Neural cell (in vitro differentiated cells): ENCODE measurements at regions not wholly inside any gene's neighbourhood (a gene's known extent, or its start where the extent isn't known, plus 50 kb on each side); places are given as distances from the start of the nearest gene placed in this dataset.
A peak's percentile ranks its signal among the peaks of the same experiment; 100 is the strongest.

ENCODE experiments used
- H2AFZ ChIP-seq: fragments of 200-600, 300-800 bp; sonication (generic), shearing (Covaris generic); 2 replicates; pipeline ENCODE4 v1.6.0; 2014; ENCODE audit warnings: low read depth, mild to moderate bottlenecking, antibody characterized with exemption, low read length, moderate library complexity
- H3F3A ChIP-seq: fragments of 200-600 bp; shearing (Covaris generic); 2 replicates; pipeline ENCODE4 v1.6.1; 2016; ENCODE audit warnings: mild to moderate bottlenecking, moderate library complexity, mixed read lengths, antibody characterized with exemption, low read length; ENCODE audit not compliant: insufficient read depth, poor library complexity, severe bottlenecking
- H3K27ac ChIP-seq: fragments of 200-600, 300-800 bp; sonication (generic), shearing (Covaris generic); 2 replicates; pipeline ENCODE4 v1.5.1; 2014; ENCODE audit warnings: mild to moderate bottlenecking, low read length, moderate library complexity
- H3K27me3 ChIP-seq: fragments of 300-800, 200-600 bp; sonication (generic), shearing (Covaris generic); 2 replicates; pipeline ENCODE4 v1.6.0; 2014; ENCODE audit warnings: mild to moderate bottlenecking, low read depth, low read length, moderate library complexity; ENCODE audit not compliant: insufficient read depth
- H3K36me3 ChIP-seq: fragments of 300-800, 200-600 bp; sonication (generic), shearing (Covaris generic); 2 replicates; pipeline ENCODE4 v1.5.1; 2014; ENCODE audit warnings: mild to moderate bottlenecking, antibody characterized with exemption, low read length, moderate library complexity; ENCODE audit not compliant: insufficient read depth
- H3K4me2 ChIP-seq: fragments of 300-800, 200-600 bp; sonication (generic), shearing (Covaris generic); 2 replicates; pipeline ENCODE4 v1.6.0; 2014; ENCODE audit warnings: mild to moderate bottlenecking, low read length
- H3K4me3 ChIP-seq: fragments of 300-800, 200-600 bp; sonication (generic), shearing (Covaris generic); 2 replicates; pipeline ENCODE4 v1.5.1; 2014; ENCODE audit warnings: mild to moderate bottlenecking, low read length, moderate library complexity
- H3K79me2 ChIP-seq: fragments of 200-600 bp; shearing (Covaris generic); replicated peaks from 2 replicates; pipeline ENCODE4 v1.6.0; 2014; ENCODE audit warnings: mild to moderate bottlenecking, low read length, moderate library complexity; ENCODE audit not compliant: insufficient read depth
- H3K9ac ChIP-seq: fragments of 300-800, 200-600 bp; sonication (generic), shearing (Covaris generic); 2 replicates; pipeline ENCODE4 v1.6.1; 2016; ENCODE audit warnings: mild to moderate bottlenecking, low read length, mixed read lengths
- H3K9me2 ChIP-seq: fragments of 200-600 bp; shearing (Covaris generic); 2 replicates; pipeline ENCODE4 v1.6.1; 2016; ENCODE audit warnings: mild to moderate bottlenecking, low read length, mixed read lengths; ENCODE audit not compliant: insufficient read depth
- H3K9me3 ChIP-seq: fragments of 200-600, 300-800 bp; sonication (generic), shearing (Covaris generic); 2 replicates; pipeline ENCODE4 v1.6.1; 2016; ENCODE audit warnings: mild to moderate bottlenecking, mixed run types, low read length, moderate library complexity, mixed read lengths
- H4K20me1 ChIP-seq: fragments of 200-600 bp; shearing (Covaris generic); 2 replicates; pipeline ENCODE4 v1.6.1; 2016; ENCODE audit warnings: mild to moderate bottlenecking, mixed run types; ENCODE audit not compliant: insufficient read depth
- EP300 ChIP-seq: fragments of 450-650 bp; conservative IDR thresholded peaks from 2 replicates; pipeline ENCODE4 v1.6.1; 2014; ENCODE audit warnings: antibody characterized with exemption, mild to moderate bottlenecking, moderate library complexity; ENCODE audit not compliant: poor library complexity, severe bottlenecking
- EZH2 ChIP-seq: fragments of 200-600, 300-800 bp; shearing (Covaris generic), sonication (generic); IDR thresholded peaks from 2 replicates; pipeline ENCODE4 v1.6.1; 2014; ENCODE audit warnings: antibody characterized with exemption, low read length, borderline replicate concordance, mild to moderate bottlenecking; ENCODE audit not compliant: insufficient read depth, poor library complexity, severe bottlenecking
- MXI1 ChIP-seq: fragments of 450-650 bp; conservative IDR thresholded peaks from 2 replicates; pipeline ENCODE4 v1.6.1; 2014; ENCODE audit warnings: antibody characterized with exemption, mild to moderate bottlenecking; ENCODE audit not compliant: poor library complexity, severe bottlenecking
- POLR2AphosphoS5 ChIP-seq: IDR thresholded peaks from 2 replicates; pipeline ENCODE4 v1.6.1; 2012
- RAD21 ChIP-seq: fragments of 450-650 bp; conservative IDR thresholded peaks from 2 replicates; pipeline ENCODE4 v1.6.1; 2014; ENCODE audit warnings: antibody characterized with exemption, mild to moderate bottlenecking, moderate library complexity
- SMC3 ChIP-seq: fragments of 450-650 bp; conservative IDR thresholded peaks from 2 replicates; pipeline ENCODE4 v1.6.1; 2014; ENCODE audit warnings: antibody characterized with exemption, mild to moderate bottlenecking, moderate library complexity; ENCODE audit not compliant: poor library complexity
- TAF1 ChIP-seq: IDR thresholded peaks from 2 replicates; pipeline ENCODE4 v1.6.1; 2012; ENCODE audit warnings: low read depth
- TF ChIP-seq, protein P1 (sequence below): IDR thresholded peaks from 2 replicates; pipeline ENCODE4 v1.6.1; 2012; ENCODE audit warnings: borderline replicate concordance
- TF ChIP-seq, protein P2 (sequence below): fragments of 450-650 bp; IDR thresholded peaks from 2 replicates; pipeline ENCODE4 v1.5.1; 2014; ENCODE audit warnings: antibody characterized with exemption, mild to moderate bottlenecking, moderate library complexity; ENCODE audit not compliant: poor library complexity, severe bottlenecking

DNA sequence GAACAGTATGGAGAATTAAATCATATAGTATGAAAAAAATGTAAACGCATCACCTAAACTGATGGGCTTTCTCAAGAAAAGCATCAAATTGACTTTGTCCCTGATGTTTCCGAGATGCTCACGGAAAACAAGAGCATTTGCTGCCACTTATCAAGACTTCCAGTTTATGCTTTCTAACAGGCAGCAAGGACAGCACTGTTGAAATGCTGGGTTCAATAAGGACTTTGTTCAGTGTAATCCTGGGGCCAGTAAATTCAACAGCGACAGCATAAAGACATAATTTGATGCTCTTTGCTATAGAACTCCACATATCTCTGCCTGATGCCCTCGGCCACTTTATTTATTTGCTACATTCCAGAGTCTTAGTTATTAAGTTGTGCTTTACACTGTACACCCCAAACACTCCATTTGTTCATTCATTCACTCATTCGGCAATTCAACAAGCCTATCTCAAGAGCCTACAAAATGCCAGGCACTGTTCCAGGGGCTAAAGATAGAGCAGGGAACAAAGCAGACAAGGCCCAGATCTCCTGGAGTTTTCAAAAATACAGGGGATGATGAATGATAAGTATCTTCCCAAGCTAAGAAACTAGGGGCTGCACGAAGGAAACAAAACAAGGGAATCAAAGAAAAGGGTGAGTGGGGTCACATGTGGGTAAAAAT is 294.6 kb downstream of the ZNF608 start:
- peaks cover 2% of the 10 kb centered on the region for H3F3A ChIP-seq
- H3K4me3 ChIP-seq: no peak overlapping the region
- TF ChIP-seq TAF1: no peak
- no peak for TF ChIP-seq POLR2AphosphoS5
- TF ChIP-seq SMC3: no peak
- TF ChIP-seq MXI1: no peak
- TF ChIP-seq, protein P1, sequence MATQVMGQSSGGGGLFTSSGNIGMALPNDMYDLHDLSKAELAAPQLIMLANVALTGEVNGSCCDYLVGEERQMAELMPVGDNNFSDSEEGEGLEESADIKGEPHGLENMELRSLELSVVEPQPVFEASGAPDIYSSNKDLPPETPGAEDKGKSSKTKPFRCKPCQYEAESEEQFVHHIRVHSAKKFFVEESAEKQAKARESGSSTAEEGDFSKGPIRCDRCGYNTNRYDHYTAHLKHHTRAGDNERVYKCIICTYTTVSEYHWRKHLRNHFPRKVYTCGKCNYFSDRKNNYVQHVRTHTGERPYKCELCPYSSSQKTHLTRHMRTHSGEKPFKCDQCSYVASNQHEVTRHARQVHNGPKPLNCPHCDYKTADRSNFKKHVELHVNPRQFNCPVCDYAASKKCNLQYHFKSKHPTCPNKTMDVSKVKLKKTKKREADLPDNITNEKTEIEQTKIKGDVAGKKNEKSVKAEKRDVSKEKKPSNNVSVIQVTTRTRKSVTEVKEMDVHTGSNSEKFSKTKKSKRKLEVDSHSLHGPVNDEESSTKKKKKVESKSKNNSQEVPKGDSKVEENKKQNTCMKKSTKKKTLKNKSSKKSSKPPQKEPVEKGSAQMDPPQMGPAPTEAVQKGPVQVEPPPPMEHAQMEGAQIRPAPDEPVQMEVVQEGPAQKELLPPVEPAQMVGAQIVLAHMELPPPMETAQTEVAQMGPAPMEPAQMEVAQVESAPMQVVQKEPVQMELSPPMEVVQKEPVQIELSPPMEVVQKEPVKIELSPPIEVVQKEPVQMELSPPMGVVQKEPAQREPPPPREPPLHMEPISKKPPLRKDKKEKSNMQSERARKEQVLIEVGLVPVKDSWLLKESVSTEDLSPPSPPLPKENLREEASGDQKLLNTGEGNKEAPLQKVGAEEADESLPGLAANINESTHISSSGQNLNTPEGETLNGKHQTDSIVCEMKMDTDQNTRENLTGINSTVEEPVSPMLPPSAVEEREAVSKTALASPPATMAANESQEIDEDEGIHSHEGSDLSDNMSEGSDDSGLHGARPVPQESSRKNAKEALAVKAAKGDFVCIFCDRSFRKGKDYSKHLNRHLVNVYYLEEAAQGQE: no peak
- TF ChIP-seq EZH2: no peak
- TF ChIP-seq, protein P2, sequence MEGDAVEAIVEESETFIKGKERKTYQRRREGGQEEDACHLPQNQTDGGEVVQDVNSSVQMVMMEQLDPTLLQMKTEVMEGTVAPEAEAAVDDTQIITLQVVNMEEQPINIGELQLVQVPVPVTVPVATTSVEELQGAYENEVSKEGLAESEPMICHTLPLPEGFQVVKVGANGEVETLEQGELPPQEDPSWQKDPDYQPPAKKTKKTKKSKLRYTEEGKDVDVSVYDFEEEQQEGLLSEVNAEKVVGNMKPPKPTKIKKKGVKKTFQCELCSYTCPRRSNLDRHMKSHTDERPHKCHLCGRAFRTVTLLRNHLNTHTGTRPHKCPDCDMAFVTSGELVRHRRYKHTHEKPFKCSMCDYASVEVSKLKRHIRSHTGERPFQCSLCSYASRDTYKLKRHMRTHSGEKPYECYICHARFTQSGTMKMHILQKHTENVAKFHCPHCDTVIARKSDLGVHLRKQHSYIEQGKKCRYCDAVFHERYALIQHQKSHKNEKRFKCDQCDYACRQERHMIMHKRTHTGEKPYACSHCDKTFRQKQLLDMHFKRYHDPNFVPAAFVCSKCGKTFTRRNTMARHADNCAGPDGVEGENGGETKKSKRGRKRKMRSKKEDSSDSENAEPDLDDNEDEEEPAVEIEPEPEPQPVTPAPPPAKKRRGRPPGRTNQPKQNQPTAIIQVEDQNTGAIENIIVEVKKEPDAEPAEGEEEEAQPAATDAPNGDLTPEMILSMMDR: no peak
- no peak for TF ChIP-seq RAD21
- TF ChIP-seq EP300: no peak
- no peaks in the 10 kb centered on the region for H3K9me3 ChIP-seq
- no peak overlapping the region for H3K9ac ChIP-seq
- H3K27me3 ChIP-seq: no peaks in the 10 kb centered on the region
- H3K36me3 ChIP-seq: no peaks in the 10 kb centered on the region
- no peak overlapping the region for H3K4me2 ChIP-seq
- no peak overlapping the region for H3K27ac ChIP-seq
- H3K9me2 ChIP-seq: no peaks in the 10 kb centered on the region
- no peaks in the 10 kb centered on the region for H3K79me2 ChIP-seq
- no peak overlapping the region for H2AFZ ChIP-seq
- no peaks in the 10 kb centered on the region for H4K20me1 ChIP-seq

DNA sequence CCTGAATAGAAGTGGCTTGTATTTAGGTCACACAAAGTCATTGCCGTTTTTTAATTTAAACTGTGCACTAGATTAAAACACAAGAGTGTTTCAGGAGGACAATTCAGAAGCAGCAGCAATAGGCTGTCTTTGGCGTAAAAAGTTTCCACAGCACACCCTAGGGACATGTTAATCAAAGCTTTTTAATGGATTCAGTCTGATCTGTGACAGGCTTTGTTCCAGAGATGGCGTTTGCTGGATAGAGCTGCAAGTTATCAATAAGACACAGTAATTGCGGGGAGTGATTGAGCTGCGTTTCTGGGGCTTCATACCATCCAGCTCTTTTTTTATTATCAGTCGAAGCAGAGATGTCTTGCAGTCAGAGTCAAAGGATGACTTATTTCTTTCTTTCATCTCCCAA is 300.3 kb downstream of the ZNF608 start:
- H3K79me2 ChIP-seq: no peaks in the 10 kb centered on the region
- no peaks in the 10 kb centered on the region for H3K9me3 ChIP-seq
- no peaks in the 10 kb centered on the region for H3K27me3 ChIP-seq
- no peak overlapping the region for H2AFZ ChIP-seq
- H3K9me2 ChIP-seq: no peaks in the 10 kb centered on the region
- TF ChIP-seq, protein P2: no peak
- TF ChIP-seq EZH2 (no peak), POLR2AphosphoS5 (peak; percentile 89), EP300 (peak; percentile 95), TAF1 (no peak), MXI1 (no peak), SMC3 (no peak), RAD21 (peak; percentile 51)
- TF ChIP-seq, protein P1: peak; percentile 60
- peak overlapping the region; percentile 46 for H3K4me2 ChIP-seq
- H3F3A ChIP-seq: peaks cover 6% of the 10 kb centered on the region
- H4K20me1 ChIP-seq: no peaks in the 10 kb centered on the region
- peak overlapping the region; percentile 49 for H3K4me3 ChIP-seq
- no peaks in the 10 kb centered on the region for H3K36me3 ChIP-seq
- peak overlapping the region; percentile 62 for H3K9ac ChIP-seq
- H3K27ac ChIP-seq: peak overlapping the region; percentile 91
